ENCODE measurements at regions not wholly inside any gene's neighbourhood (a gene's known extent, or its start where the extent isn't known, plus 50 kb on each side); places are given as distances from the start of the nearest gene placed in this dataset.

- Histone ChIP-seq H3K27me3 (ENCODE audit: insufficient read depth, low read length) (no peaks in the 10 kb centered on the region), H3K4me1 (ENCODE audit: insufficient read depth, low read length) (peaks cover 21% of the 10 kb centered on the region), H3K9ac (ENCODE audit: low read depth, low read length) (no peak overlapping the region), H3K36me3 (ENCODE audit: insufficient read depth, low read length) (no peaks in the 10 kb centered on the region), H3K9me3 (ENCODE audit: insufficient read depth, low read depth, low read length) (no peaks in the 10 kb centered on the region), H3K4me3 (ENCODE audit: low read length) (no peak overlapping the region), H3K27ac (ENCODE audit: low read depth, low read length) (no peak overlapping the region)
Observed at GRCh38 chrX:34576864-34577263, 80.2 kb downstream of the TMEM47 start.

GRCh38 chrX:34565981-34566380 lies 91.1 kb downstream of the TMEM47 start:
- WGBS, result 52% methylated on average over 2 of the region's 2 CpGs
- Histone ChIP-seq H3K9ac (ENCODE audit: low read depth, low read length) (no peak overlapping the region), H3K36me3 (ENCODE audit: insufficient read depth, low read length) (no peaks in the 10 kb centered on the region), H3K9me3 (ENCODE audit: insufficient read depth, low read depth, low read length) (no peaks in the 10 kb centered on the region), H3K27ac (ENCODE audit: low read depth, low read length) (no peak overlapping the region; the same call in 1 of the 2 replicates), H3K27me3 (ENCODE audit: insufficient read depth, low read length) (no peaks in the 10 kb centered on the region), H3K4me1 (ENCODE audit: insufficient read depth, low read length) (peaks cover 45% of the 10 kb centered on the region), H3K4me3 (ENCODE audit: low read length) (no peak overlapping the region)

GRCh38 chrX:34563804-34564203 lies 93.3 kb downstream of the TMEM47 start:
- no CpG with 5 or more reads among the region's 1 CpG for whole genome bisulfite sequencing
- Histone ChIP-seq H3K27me3 (ENCODE audit: insufficient read depth, low read length) (no peaks in the 10 kb centered on the region), H3K36me3 (ENCODE audit: insufficient read depth, low read length) (no peaks in the 10 kb centered on the region), H3K27ac (ENCODE audit: low read depth, low read length) (peak overlapping the region; percentile 62; the same call in 1 of the 2 replicates), H3K9me3 (ENCODE audit: insufficient read depth, low read depth, low read length) (no peaks in the 10 kb centered on the region), H3K9ac (ENCODE audit: low read depth, low read length) (no peak overlapping the region), H3K4me3 (ENCODE audit: low read length) (no peak overlapping the region), H3K4me1 (ENCODE audit: insufficient read depth, low read length) (peaks cover 64% of the 10 kb centered on the region)

- Histone ChIP-seq H3K4me3 (ENCODE audit: low read length) (no peak overlapping the region), H3K36me3 (ENCODE audit: insufficient read depth, low read length) (no peaks in the 10 kb centered on the region), H3K4me1 (ENCODE audit: insufficient read depth, low read length) (peaks cover 71% of the 10 kb centered on the region), H3K9ac (ENCODE audit: low read depth, low read length) (no peak overlapping the region), H3K27ac (ENCODE audit: low read depth, low read length) (peak overlapping the region; percentile 62; the same call in 1 of the 2 replicates), H3K27me3 (ENCODE audit: insufficient read depth, low read length) (no peaks in the 10 kb centered on the region), H3K9me3 (ENCODE audit: insufficient read depth, low read depth, low read length) (no peaks in the 10 kb centered on the region)
- 58% methylated on average over 2 of the region's 2 CpGs for WGBS
Observed at GRCh38 chrX:34563061-34563460, 94.0 kb downstream of the TMEM47 start.

- Histone ChIP-seq H3K9ac (ENCODE audit: low read depth, low read length) (no peak overlapping the region), H3K27ac (ENCODE audit: low read depth, low read length) (no peak overlapping the region), H3K9me3 (ENCODE audit: insufficient read depth, low read depth, low read length) (no peaks in the 10 kb centered on the region), H3K27me3 (ENCODE audit: insufficient read depth, low read length) (no peaks in the 10 kb centered on the region), H3K4me1 (ENCODE audit: insufficient read depth, low read length) (peaks cover 78% of the 10 kb centered on the region), H3K4me3 (ENCODE audit: low read length) (no peak overlapping the region), H3K36me3 (ENCODE audit: insufficient read depth, low read length) (no peaks in the 10 kb centered on the region)
Observed at GRCh38 chrX:34562006-34562405, 95.1 kb downstream of the TMEM47 start.

- H3K36me3 ChIP-seq (ENCODE audit: insufficient read depth, low read length), result no peaks in the 10 kb centered on the region
- H3K9ac ChIP-seq (ENCODE audit: low read depth, low read length), result no peak overlapping the region
- 0% methylated on average over 3 of the region's 4 CpGs for WGBS
- no peaks in the 10 kb centered on the region; the same call in 1 of the 2 replicates for H3K27me3 ChIP-seq (ENCODE audit: insufficient read depth, low read length)
- no peak overlapping the region for H3K4me3 ChIP-seq (ENCODE audit: low read length)
- H3K27ac ChIP-seq (ENCODE audit: low read depth, low read length), result peak overlapping the region; percentile 91; the same call in 1 of the 2 replicates
- H3K9me3 ChIP-seq (ENCODE audit: insufficient read depth, low read depth, low read length), result no peaks in the 10 kb centered on the region
- H3K4me1 ChIP-seq (ENCODE audit: insufficient read depth, low read length), result peaks cover 68% of the 10 kb centered on the region
Observed at GRCh38 chrX:34560180-34560579, 96.9 kb downstream of the TMEM47 start.

GRCh38 chrX:34559325-34559724 lies 97.8 kb downstream of the TMEM47 start:
- no peaks in the 10 kb centered on the region for H3K9me3 ChIP-seq (ENCODE audit: insufficient read depth, low read depth, low read length)
- no peaks in the 10 kb centered on the region; the same call in 1 of the 2 replicates for H3K27me3 ChIP-seq (ENCODE audit: insufficient read depth, low read length)
- peak overlapping the region; percentile 80; the same call in 1 of the 2 replicates for H3K27ac ChIP-seq (ENCODE audit: low read depth, low read length)
- peaks cover 60% of the 10 kb centered on the region for H3K4me1 ChIP-seq (ENCODE audit: insufficient read depth, low read length)
- H3K9ac ChIP-seq (ENCODE audit: low read depth, low read length), result peak overlapping the region; percentile 44; the same call in 1 of the 2 replicates
- H3K4me3 ChIP-seq (ENCODE audit: low read length), result no peak overlapping the region
- H3K36me3 ChIP-seq (ENCODE audit: insufficient read depth, low read length), result no peaks in the 10 kb centered on the region
- 100% methylated on average over 1 of the region's 1 CpG for WGBS

- WGBS, result 21% methylated on average over 1 of the region's 1 CpG
Observed at GRCh38 chrX:34557733-34558132, 99.4 kb downstream of the TMEM47 start.

GRCh38 chrX:34555481-34555880 lies 101.6 kb downstream of the TMEM47 start:
- WGBS, result 71% methylated on average over 4 of the region's 6 CpGs
- Histone ChIP-seq H3K27me3 (ENCODE audit: insufficient read depth, low read length) (no peaks in the 10 kb centered on the region; the same call in 1 of the 2 replicates), H3K9me3 (ENCODE audit: insufficient read depth, low read depth, low read length) (no peaks in the 10 kb centered on the region), H3K27ac (ENCODE audit: low read depth, low read length) (no peak overlapping the region), H3K9ac (ENCODE audit: low read depth, low read length) (no peak overlapping the region), H3K4me1 (ENCODE audit: insufficient read depth, low read length) (peaks cover 33% of the 10 kb centered on the region), H3K36me3 (ENCODE audit: insufficient read depth, low read length) (no peaks in the 10 kb centered on the region), H3K4me3 (ENCODE audit: low read length) (no peak overlapping the region)

More at GRCh38 chrX:34557733-34558132, 99.4 kb downstream of the TMEM47 start:
- peaks cover 50% of the 10 kb centered on the region for H3K4me1 ChIP-seq (ENCODE audit: insufficient read depth, low read length)
- H3K36me3 ChIP-seq (ENCODE audit: insufficient read depth, low read length), result no peaks in the 10 kb centered on the region
- no peak overlapping the region for H3K9ac ChIP-seq (ENCODE audit: low read depth, low read length)
- peak overlapping the region; percentile 15; the same call in 1 of the 2 replicates for H3K4me3 ChIP-seq (ENCODE audit: low read length)
- H3K27ac ChIP-seq (ENCODE audit: low read depth, low read length), result peak overlapping the region; percentile 72; the same call in 1 of the 2 replicates
- no peaks in the 10 kb centered on the region; the same call in 1 of the 2 replicates for H3K27me3 ChIP-seq (ENCODE audit: insufficient read depth, low read length)
- H3K9me3 ChIP-seq (ENCODE audit: insufficient read depth, low read depth, low read length), result no peaks in the 10 kb centered on the region

GRCh38 chrX:34546366-34546765 lies 110.7 kb downstream of the TMEM47 start:
- Histone ChIP-seq H3K9me3 (ENCODE audit: insufficient read depth, low read depth, low read length) (no peaks in the 10 kb centered on the region), H3K9ac (ENCODE audit: low read depth, low read length) (no peak overlapping the region), H3K36me3 (ENCODE audit: insufficient read depth, low read length) (no peaks in the 10 kb centered on the region), H3K27ac (ENCODE audit: low read depth, low read length) (no peak overlapping the region), H3K4me1 (ENCODE audit: insufficient read depth, low read length) (no peaks in the 10 kb centered on the region), H3K27me3 (ENCODE audit: insufficient read depth, low read length) (no peaks in the 10 kb centered on the region), H3K4me3 (ENCODE audit: low read length) (no peak overlapping the region)
- WGBS, result 75% methylated on average over 4 of the region's 4 CpGs

- Histone ChIP-seq H3K36me3 (ENCODE audit: insufficient read depth, low read length) (no peaks in the 10 kb centered on the region), H3K27me3 (ENCODE audit: insufficient read depth, low read length) (no peaks in the 10 kb centered on the region), H3K9me3 (ENCODE audit: insufficient read depth, low read depth, low read length) (no peaks in the 10 kb centered on the region), H3K9ac (ENCODE audit: low read depth, low read length) (no peak overlapping the region), H3K27ac (ENCODE audit: low read depth, low read length) (no peak overlapping the region), H3K4me3 (ENCODE audit: low read length) (no peak overlapping the region), H3K4me1 (ENCODE audit: insufficient read depth, low read length) (no peaks in the 10 kb centered on the region)
Observed at GRCh38 chrX:34528081-34528480, 129.0 kb downstream of the TMEM47 start.

GRCh38 chrX:34521563-34521962 lies 135.5 kb downstream of the TMEM47 start:
- H3K9ac ChIP-seq (ENCODE audit: low read depth, low read length), result no peak overlapping the region
- no peak overlapping the region for H3K4me3 ChIP-seq (ENCODE audit: low read length)
- H3K9me3 ChIP-seq (ENCODE audit: insufficient read depth, low read depth, low read length), result no peaks in the 10 kb centered on the region
- H3K27ac ChIP-seq (ENCODE audit: low read depth, low read length), result no peak overlapping the region
- H3K36me3 ChIP-seq (ENCODE audit: insufficient read depth, low read length), result no peaks in the 10 kb centered on the region
- no peaks in the 10 kb centered on the region for H3K27me3 ChIP-seq (ENCODE audit: insufficient read depth, low read length)
- WGBS, result 45% methylated on average over 2 of the region's 2 CpGs
- H3K4me1 ChIP-seq (ENCODE audit: insufficient read depth, low read length), result no peaks in the 10 kb centered on the region
